GM08714 (cell line): ENCODE measurements at regions not wholly inside any gene's neighbourhood (a gene's known extent, or its start where the extent isn't known, plus 50 kb on each side); places are given as distances from the start of the nearest gene placed in this dataset.

Source experiments
- H3K4me3 ChIP-seq: fragments of 200-500 bp; sonication (Bioruptor generic); 2 replicates; pipeline ENCODE4 v1.5.1; 2014; ENCODE audit warnings: mild to moderate bottlenecking, low read length, inconsistent platforms
- ZNF274 ChIP-seq: IDR thresholded peaks from 2 replicates; pipeline ENCODE4 v1.6.1; 2012; ENCODE audit warnings: mild to moderate bottlenecking, low read depth, low read length

- H3K4me3 ChIP-seq = no peak overlapping the region
- TF ChIP-seq ZNF274 = no peak
These were observed 158.5 kb upstream of the ACVR2A start for GRCh38 chr2:147686365-147686764.

GRCh38 chr2:147684903-147685302 is 159.9 kb upstream of the ACVR2A start:
- H3K4me3 ChIP-seq = no peak overlapping the region
- no peak for TF ChIP-seq ZNF274

- TF ChIP-seq ZNF274 = no peak
- no peak overlapping the region for H3K4me3 ChIP-seq
These were observed 161.4 kb upstream of the ACVR2A start for GRCh38 chr2:147683380-147683779.

DNA sequence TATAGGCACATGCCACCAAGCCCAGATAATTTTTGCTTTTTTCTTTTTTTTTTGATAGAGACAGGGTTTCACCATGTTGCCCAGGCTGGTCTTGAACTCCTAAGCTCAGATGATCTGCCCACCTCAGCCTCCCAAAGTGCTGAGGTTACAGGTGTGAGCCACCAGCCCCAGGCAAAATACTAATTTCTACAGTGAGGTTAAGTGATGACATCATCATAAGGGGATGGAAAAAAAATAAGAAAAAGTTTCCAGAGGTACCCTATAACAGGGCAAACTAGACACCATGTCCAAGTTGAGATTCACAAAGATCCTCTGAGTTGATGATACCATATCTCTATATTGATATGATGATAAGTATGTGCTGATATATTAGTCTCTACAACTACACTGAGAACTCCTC is 163.7 kb upstream of the ACVR2A start:
- no peak for TF ChIP-seq ZNF274
- H3K4me3 ChIP-seq = no peak overlapping the region

DNA sequence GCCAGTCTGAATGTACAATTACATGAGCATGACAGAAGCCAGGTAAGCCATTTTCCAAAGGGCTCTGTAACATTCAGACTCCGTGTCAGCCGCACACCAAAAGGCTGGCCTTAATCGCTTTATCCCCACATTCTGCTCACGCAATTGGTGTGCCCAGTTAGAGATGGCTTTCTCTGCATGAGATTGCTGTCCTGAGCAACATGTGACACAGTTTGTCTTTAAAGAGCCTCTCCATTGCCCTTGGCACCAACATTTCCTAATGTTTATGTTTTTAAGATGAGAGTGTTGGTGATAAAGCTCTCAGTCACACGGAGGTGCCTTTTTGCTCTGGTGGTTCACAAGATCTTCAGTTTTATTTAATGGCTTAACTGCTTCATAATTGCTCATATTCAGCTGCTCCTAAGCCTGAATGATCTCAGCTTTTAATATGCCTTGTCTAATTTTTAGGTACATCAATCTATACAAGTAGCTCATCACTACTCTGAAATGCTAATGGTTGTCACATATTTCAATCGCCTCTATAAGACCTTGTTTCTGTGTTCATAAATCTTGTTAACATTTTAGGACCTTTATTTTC is 164.8 kb upstream of the ACVR2A start:
- no peak overlapping the region for H3K4me3 ChIP-seq
- TF ChIP-seq ZNF274 = no peak

DNA sequence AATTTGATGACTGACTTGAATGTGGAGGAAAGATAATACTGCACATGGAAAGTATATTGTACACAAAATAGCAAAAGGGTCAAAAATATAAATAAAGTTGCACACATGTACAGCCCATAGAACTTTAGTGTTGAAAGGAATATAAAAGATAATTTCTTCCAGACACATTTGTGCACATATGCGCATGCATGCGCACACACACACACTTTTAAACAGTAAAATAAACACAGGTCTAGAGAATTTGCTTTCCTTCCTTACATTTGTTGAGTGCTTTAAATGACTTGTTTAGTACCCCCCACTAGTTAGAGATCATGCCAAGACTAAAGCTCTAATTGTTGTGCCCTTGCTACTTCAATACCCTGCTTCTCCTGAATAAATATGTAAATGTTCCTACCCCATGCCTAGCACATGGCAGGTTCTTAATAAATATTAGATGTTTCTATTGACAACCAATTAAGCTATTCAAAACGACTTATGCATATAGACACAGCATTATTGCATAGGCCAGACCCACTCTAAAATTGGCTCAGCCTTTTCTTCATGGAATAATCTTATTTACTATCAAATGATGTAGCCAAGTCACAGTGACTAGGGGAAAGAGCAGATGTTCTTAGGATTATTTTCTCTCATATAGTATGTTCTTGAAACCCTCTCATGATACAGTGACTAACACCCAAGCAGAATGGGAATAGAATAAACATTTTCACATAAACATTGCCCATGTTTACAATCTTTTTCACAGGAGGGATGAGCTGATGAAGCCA is 165.5 kb upstream of the ACVR2A start:
- H3K4me3 ChIP-seq = no peak overlapping the region
- TF ChIP-seq ZNF274 = no peak

DNA sequence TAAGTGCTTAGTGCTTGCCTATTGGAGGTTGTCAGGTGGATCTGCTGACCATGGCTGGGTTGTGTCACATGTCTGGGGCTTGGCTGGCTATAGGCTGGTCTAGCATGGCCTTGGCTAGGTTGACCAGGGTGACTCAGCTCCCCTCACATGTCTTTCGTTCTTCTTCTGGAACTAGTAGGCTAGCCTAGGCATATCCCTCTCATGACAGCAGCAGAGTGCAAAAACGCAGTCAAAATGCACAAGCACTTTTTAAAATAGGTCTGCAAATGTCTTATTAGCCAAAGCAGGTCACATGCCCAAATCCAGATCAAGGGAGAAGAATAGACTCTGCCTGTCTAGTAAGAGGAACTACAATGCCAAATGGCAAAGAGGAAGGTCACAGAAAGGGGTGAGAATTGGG is 179.7 kb upstream of the ACVR2A start:
- H3K4me3 ChIP-seq = no peak overlapping the region
- TF ChIP-seq ZNF274 = no peak

DNA sequence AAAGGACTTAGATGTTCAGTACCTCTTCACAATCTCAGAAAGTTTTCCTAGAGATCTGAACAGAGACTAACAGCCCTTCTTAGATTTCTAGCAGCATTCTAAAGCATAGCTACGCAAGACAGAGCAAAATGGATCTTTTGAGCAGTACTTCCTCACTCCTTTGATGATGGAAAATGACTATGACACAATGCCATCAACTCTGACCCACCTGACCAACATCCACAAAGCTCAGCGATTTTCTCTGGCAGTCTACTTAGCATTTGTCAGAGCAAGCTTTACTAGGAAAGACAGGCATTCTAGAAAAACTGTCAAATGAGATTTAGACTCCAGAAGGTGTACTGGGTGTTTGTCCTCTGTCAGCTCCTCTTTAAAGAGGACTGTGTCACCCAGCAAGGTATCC is 180.9 kb upstream of the ACVR2A start:
- no peak for TF ChIP-seq ZNF274
- no peak overlapping the region for H3K4me3 ChIP-seq

DNA sequence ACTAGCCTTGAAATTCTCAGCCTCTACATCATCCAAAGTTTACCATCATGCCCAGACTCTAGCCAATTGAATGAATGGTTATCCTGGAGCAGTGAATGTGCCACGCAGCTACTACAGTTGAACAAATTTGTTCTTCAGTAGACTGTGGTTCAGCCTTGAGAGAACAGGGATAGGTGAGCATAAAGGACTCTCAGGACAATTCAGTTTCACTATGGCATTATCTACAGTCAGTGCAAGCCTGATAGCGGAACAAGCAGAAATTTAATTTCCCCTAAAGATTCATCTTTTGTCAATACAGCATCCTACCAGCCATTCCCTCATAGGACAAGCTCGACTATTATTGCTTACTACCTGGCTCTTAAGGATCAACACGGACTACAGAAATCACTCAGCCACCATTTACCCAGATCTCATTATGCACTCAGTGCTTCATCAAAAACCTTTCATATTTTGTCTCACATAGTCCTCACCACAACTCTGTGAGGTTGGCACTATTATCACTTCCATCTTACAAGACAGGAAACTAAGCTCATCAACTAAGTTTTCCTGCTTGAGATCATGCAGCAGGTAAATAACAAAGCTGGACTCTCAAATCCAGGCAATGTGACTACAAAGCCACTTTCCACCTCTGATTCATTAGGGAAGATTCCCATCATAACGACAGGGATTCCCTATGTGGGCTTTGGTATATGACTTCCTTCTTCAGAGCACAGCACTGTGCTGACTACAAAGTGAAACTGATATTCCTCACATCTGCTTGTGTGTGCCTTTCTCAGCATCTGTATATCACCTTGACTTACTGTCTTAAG is 181.5 kb upstream of the ACVR2A start:
- no peak for TF ChIP-seq ZNF274

GRCh38 chr2:147662221-147662620 is 182.6 kb upstream of the ACVR2A start:
- TF ChIP-seq ZNF274 = no peak
- no peak overlapping the region for H3K4me3 ChIP-seq

More for the DNA sequence above, 181.5 kb upstream of the ACVR2A start:
- H3K4me3 ChIP-seq = no peak overlapping the region

GRCh38 chr2:147660680-147661079 is 184.1 kb upstream of the ACVR2A start:
- no peak for TF ChIP-seq ZNF274
- no peak overlapping the region for H3K4me3 ChIP-seq

DNA sequence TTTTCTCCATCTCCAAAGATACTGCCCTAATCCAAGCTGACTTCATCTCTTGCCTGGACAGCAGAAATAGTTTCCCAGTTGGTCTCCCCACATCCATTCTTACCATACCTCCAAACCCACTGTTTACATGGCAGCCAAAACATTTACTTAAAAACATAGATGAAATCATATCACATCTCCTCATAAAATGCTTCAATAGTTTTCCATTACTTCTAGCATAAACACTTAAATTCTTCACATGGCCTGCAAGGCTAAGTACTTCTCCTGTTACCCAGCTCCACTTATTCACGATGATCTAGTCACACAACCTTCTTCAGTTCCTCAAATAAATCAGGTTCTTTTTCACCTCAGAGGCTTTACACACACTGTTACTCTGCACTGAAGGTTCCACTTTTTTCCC is 185.8 kb upstream of the ACVR2A start:
- H3K4me3 ChIP-seq = no peak overlapping the region
- no peak for TF ChIP-seq ZNF274

DNA sequence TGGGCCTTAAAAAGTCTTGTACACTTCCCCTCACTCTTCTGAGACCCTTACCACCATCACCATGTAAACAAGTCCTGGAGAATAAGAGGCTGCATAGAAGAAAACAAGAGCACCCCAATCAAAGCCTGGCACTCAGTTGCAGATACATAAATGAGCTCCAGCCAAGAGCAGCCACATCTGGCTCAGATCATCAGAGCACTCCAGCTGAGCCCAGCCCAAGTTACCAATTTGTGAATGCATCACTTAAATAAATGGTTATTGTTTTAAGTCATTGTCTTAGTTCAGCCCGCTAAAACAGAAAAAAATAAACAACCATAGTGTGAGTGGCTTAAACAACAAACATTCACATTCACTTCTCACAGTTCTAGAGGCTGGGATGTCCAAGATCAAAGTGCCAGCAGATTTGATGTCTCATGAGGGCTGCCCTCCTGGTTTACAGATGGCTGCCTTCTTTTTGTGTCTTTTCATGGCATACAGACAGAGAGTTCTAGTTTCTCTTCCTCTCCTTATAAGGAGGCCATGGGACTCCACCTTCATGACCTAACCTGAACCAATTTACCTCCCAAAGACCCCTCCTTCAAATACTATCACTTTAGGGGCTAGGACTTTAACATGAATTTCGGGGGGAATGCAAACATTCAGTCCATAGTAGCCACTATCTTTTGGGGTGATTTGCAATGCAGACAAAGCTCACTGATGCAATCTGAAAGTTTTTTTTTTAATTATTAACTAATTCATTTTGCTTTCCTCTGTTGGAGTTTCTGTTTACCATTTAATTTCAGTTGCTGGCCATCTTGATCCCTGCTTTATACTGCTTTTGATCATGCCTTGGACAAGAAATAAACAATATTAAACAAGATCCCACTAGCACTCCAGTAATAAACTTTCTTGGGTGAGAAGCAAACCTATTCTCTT is 187.5 kb upstream of the ACVR2A start:
- H3K4me3 ChIP-seq = no peak overlapping the region
- no peak for TF ChIP-seq ZNF274

- no peak overlapping the region for H3K4me3 ChIP-seq
- TF ChIP-seq ZNF274 = no peak
These were observed 194.8 kb upstream of the ACVR2A start for GRCh38 chr2:147649998-147650397.
